Effector CD8-positive, alpha-beta T cell (primary cell): ENCODE measurements at regions not wholly inside any gene's neighbourhood (a gene's known extent, or its start where the extent isn't known, plus 50 kb on each side); places are given as distances from the start of the nearest gene placed in this dataset.
"Not testable (repeated sequence)": the region's sequence is repeated elsewhere in the genome, so short reads cannot be mapped to it uniquely, and the experiment has no call there.

Source experiments
- DNase-seq: peaks from one replicate; lab custom pipeline; 2025; lab: John Stamatoyannopoulos, UW

DNA sequence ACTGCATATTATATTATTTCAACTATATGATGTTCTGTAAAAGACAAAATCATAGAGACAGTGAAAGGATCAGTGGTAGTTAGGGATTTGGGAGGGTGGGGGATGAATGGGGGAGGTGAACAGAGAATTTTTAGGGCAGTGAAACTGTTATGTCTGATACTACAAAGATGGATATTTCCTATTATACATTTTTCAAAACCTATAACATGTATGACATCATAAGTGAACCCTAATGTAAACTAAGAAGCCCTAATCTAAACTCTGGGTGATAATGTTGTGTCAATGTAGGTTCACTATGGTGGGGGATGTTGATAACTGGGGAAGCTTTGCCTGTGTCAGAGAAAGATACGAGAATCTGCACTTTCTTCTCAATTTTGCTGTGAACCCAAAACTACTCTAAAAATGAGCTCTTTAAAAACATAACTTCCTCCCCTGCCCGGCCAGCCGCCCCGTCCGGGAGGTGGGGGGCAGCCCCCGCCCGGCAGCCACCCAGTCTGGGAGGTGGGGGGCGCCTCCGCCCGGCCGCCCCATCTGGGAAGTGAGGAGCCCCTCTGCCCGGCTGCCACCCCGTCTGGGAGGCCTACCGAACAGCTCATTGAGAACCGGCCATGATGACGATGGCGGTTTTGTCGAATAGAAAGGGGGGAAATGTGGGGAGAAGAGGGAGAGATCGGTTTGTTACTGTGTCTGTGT is 234.4 kb downstream of the RPIA start:
- no peak for DNase-seq

DNA sequence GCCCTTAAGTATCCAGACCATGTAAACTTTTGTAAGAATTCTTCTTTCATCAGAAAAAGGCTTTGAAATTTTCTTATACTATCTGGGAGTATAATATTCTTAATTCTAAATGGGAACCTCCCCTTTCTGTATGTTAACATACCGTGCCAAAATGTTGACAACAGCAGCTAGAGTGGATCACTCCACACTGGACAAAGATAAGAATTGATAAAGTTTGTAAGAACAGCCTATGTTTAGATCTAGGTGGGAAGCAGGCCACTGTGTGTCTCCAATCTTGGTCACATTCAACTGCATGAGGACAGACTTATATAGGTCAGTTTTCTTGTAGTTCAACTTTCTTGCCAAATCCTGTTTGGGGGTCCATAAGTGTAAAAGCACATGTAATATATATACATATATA is 235.7 kb downstream of the RPIA start:
- no peak for DNase-seq

DNA sequence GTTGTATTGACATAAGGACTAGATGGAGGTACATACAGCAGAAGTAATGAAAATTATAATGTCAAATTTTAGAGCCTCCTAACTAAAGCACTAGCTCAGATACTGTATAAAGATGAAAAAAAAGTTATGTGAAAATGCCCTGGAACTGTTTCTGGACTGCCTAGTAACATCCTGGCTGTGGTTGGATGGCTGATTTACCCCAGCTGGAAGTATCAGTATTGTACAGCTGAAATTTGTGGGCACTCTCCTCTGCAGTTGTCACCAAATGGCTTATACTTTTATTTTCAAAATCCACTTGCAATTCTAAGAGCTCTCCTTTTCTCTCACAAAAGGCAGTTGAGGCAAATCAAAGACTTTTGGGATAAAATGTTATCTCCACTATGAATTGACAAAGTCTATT is 239.2 kb downstream of the RPIA start:
- no peak for DNase-seq

DNA sequence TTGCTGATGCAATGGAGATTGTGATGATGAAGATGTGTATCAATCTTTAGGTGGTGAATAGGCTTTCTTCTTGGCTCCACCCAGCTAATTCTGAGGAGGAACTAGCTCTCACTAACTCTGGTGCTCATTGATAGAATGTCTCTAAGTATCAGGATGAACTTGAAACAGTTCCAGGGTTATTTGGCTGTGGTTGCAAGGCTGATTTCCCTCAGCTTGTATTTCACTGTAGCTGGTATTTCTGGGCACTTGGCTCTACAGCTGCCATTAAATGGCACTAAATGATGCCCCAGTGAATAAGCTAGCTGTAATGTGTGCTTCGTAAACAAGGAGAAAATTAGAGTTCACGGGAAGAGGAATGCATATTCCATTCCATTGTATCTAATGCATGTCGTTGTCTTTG is 241.2 kb downstream of the RPIA start:
- no peak for DNase-seq

DNA sequence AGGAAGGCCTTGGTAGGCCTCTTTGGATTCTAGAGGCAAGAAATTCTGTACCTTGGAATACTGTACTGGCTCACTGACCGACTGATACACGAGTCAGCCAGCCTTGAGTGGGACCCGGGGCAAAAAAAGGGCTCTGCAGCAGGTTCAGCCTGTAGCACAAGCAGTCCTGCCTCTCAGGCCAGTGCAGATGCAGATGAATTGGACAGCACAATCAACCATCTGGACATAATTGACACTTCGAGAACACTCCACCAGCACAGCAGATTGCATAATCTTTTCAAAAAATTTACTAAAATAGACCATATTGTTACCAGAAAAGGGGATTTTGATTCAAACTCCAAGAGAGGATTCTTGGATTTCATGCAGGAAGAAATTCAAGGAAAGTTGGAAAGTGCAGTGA is 241.6 kb downstream of the RPIA start:
- no peak for DNase-seq

DNA sequence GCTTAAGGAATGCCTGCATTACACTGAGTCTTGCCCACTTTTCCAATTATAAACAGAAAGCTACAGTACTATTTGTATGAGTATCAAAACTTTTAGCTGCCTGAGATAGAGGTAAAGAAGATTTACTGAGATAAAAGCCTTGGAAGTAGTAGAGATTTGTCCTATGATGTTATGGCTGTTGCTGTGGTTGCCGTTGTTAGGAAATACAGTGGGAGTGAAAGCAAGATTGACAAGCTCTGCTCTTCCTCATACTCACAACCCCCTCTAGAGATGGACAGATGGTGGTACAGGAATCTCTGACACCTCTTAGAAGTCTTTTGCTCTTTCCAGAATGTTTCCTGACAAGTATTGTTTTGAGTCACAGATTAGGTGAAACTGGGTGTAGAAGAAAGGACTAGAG is 242.5 kb downstream of the RPIA start:
- DNase-seq = no peak

DNA sequence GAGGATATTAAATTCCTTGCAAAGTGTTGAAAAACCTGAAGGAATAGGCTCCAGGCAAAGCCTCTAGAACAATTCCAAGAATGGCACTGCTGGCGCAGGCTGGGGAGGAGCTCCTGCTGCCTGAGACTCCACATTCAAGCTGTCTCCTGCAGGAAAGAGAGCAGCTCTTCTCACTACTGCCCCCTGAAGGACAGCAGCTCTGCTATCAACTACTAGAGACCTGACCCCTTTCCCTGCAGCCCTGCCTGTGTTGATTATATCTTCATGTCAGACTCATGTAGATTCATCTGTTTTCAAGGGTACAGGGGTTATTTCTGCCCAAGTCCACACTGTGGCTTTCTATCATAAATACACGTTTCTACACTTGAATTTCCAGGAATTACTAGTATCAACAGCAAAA is 249.7 kb downstream of the RPIA start:
- not testable (repeated sequence) for DNase-seq

DNA sequence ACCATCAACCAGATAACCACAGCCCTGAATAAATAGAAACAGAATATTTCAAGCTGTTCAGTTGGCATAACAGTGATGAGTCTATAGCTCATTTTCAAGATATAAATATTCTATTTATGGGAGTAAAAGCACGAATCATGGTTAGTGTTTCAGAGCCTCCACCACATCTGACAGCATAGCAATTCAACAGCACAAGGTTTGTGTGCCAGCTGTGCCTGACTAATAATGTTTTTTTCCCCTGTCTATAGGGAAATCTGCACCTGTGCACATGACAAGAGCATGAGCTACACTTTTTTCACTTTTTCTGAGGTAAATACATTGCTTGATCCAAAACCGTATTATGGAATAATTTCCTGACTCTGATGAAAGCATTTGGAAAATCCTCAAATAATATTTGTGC is 251.3 kb downstream of the RPIA start:
- no peak for DNase-seq

DNA sequence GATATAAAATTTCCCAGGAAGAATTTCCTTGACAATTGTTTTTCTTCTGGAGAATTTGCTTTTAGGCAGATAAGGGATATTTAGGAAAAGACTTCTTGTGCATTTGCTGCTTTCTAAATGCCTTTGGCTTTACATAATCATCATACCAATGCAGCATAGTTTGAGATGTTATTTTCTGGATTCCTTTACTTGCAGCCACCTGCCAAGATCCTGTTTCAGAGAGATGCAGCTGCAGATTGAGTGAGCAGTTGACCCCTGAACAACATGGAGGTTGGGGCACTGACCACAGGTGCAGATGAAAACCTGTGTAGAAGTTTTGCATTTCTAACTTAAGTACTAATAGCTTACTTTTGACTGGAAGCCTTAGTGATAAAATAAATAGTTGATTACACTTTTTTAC is 257.9 kb downstream of the RPIA start:
- DNase-seq = no peak

DNA sequence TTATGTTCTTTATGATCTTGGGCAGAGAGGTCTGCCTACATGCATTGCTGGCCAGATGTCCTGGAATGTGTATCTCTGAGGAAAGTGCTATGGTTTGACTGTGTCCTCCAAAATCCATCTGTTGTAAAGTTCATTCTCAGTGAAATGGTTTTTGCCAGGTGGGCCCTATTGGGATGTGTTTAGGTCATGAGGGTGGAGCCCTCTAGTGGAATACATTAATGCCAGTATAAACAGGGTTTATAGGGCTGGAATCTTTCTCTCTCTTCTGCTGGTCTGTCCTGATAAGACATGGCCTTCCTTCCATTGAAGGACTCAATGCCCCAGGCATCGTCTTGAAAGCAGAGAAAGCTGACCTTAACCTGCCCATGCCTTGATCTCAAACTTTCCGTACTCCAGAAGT is 258.5 kb downstream of the RPIA start:
- DNase-seq = no peak

DNA sequence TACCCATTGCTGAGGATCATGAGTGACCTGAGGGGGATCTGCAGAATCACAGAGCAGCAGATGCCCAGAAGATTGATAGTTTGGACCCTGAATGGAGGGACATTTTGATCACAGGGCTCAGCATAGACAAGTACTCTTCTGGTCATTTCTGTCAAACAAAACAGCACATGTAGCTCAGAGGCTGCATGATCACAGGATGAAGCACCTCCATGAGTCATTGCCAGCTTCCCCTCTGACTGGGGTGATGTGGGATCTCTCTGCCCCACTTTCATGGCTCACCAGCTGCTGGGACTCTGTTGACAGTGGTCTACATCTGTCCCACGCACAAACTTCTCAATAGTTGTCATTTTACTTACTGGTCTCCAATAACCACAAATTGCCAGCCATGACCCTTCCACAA is 264.1 kb downstream of the RPIA start:
- DNase-seq = no peak

DNA sequence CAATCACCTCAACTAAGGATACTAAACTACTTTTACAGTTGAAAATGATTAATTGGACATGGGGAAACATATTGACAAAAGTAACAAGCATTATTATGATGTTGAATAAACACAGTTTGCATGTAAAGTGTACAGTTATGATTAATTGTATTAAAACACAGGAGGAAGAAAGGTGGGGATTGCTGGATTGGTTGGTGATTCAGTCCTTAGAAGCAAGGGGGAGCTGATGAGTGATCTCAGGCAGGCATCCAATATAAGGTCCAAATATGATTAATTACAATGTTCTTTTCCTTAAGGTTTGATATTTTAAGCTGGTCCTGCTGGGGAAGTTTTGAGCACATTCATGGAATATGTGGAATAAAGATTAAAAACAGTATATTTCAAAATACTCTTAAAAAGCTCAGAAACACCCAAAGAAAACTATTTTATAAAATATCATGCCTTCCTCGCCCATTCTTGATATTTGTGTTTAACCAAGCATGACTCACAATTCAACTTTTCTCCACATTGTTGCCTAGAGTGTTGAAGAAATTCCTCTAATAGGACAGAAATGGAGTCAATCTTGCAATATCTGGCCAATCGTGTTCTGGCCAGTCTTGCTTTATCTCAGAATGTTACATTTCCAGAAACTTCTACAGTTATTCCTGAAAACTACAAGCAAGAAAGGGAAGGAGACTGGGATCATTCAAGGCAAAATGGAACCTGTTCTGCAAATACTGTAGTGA is 268.2 kb downstream of the RPIA start:
- DNase-seq = no peak

DNA sequence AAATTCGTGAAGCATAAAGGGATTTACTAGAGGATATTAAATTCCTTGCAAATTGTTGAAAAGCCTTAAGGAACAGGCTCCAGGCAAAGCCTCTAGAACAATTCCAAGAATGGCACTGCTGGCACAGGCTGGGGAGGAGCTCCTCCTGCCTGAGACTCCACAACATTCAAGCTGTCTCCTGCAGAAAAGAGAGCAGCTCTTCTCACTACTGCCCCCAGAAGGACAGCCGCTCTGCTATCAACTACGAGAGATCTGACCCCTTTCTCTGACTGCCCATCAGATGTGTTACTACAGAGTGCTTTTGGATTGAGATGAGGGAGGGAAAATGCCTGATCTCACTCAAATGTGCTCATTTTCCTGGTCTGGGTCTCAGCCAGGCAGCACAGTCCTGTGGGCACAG is 269.9 kb downstream of the RPIA start:
- DNase-seq = not testable (repeated sequence)

DNA sequence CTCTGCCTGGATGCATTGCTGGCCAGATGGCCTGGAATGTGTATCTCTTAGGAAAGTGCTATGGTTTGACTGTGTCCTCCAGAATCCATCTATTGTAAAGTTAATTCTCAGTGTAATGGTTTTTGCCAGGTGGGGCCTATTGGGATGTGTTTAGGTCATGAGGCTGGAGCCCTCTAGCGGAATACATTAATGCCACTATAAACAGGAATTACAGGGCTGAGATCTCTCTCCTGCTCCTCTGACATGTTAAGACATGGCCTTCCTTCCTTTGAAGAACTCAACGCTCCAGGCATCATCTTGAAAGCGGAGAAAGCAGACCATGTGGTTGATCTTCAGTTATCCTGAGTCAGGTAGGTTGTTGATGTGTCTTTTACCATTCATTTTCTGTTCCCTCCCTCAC is 276.4 kb downstream of the RPIA start:
- DNase-seq = no peak

DNA sequence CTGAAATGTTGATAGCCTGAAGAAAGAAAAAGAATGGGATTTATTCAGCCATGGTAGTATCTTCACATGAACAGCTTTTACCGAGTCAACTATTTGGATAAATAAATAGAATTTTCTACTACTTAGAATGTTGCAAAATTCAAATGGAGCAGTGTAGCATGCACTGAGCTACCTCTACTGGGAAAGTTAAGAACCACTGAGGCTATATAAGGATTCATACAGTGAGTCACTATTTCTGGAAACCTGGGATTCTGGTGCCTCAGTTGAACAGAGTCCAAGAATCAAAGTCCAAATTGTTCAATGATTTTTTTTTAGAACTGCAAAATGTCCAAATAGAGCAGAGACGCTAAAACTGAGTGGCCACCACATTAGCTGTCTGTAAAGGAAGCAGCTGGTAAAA is 286.5 kb downstream of the RPIA start:
- not testable (repeated sequence) for DNase-seq

DNA sequence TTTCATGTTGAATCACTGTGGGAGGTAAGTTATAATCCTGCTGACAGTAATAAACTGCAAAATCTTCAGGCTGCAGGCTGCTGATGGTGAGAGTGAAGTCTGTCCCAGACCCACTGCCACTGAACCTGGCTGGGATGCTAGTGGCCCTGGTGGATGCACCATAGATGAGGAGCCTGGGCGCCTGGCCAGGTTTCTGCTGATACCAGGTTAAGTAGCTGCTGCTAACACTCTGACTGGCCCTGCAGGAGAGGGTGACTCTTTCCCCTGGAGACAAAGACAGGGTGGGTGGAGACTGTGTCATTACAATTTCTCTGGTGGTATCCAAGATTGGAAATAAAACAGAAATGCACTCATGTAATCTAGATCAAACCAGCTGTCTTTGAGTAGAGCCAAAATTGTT is 287.0 kb downstream of the RPIA start:
- not testable (repeated sequence) for DNase-seq

DNA sequence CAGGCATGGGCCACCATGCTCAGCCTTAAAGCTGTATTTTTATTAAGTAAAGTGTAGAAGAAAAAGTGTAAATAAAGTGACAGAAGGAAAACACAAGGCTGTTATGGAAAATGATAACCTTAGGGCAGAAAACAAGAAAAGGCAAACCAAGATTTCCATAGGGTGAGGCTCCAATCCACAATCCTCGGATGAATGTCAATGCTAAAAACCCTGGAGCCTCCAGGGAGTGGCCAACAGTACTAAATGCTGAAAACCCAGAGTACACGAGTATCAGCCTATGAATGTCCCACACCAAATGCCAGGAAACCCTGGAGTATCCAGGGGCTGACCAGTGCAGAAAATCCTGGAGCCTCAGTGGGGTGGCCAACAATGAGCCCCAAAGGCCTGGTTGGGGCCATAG is 292.6 kb downstream of the RPIA start:
- DNase-seq = not testable (repeated sequence)

DNA sequence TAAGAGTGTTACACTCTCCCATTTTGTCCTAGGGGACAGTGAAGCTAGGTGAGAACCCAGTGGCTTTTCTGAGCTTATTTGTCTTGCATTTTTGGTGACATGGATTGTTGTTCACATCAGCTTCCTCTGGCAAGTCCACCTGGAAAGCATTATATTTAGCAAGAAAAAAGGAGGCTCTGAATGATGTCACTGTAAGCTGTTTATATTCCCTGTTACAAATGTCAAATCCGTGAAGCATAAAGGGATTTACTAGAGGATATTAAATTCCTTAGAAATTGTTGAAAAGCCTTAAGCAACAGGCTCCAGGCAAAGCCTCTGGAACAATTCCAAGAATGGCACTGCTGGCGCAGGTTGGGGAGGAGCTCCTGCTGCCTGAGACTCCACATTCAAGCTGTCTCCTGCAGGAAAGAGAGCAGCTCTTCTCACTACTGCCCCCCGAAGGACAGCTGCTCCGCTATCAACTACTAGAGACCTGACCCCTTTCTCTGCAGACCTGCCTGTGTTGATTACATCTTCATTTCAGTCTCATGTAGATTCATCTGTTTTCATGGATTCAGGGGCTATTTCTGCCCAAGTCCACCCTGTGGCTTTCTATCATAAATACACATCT is 295.4 kb downstream of the RPIA start:
- not testable (repeated sequence) for DNase-seq

DNA sequence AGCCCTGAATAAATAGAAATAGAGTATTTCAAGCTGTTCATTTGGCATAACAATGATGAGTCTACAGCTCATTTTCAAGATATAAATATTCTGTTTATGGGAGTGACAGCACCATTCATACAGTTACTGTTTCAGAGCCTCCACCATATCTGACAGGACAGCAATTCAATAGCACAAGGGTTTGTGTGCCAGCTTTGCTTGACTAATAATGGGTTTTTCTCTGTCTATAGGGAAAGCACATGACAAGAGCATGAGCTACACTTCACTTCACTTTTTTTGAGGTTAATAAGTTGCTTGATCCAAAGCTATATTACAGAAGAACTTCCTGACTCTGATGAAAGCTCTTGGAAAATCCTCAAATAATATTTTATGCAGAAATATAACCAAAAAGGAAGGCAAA is 297.1 kb downstream of the RPIA start:
- DNase-seq = not testable (repeated sequence)

DNA sequence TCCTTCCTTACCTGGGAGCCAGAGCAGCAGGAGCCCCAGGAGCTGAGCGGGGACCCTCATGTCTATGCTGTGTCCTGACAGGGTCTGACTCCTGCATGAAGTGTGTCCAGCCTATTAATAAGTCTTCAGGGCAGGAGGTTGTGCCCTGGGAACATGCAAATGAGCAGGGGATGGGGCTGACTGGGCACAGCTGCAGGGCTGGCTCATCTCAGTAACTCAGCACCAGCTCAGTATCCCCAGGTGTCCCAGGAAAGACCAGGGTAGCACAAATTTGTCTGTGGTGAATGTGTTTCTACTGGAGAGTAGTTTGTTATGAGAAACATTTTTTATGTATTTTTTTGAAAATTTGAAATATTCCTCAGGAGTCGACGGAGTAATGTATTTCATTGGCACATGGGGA is 301.3 kb downstream of the RPIA start:
- not testable (repeated sequence) for DNase-seq

DNA sequence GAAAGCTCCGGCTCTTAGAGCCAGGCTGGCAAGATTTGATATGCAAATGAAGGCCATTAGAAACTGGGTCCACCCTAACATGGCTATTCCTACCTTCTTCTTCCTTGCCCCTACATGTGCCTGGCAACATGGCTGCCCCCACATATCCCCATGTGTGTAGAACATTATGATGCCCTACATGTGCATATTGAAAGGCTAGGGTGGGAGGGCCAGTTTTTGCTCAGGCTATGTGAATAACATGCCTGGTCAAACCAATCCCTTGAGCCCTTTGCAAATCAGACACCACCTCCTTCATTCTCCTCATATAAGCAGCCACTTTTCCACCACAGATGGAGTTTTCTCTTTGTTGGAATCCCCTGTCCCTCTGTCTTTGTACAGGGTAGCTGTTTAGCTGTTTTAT is 303.4 kb downstream of the RPIA start:
- DNase-seq = not testable (repeated sequence)

DNA sequence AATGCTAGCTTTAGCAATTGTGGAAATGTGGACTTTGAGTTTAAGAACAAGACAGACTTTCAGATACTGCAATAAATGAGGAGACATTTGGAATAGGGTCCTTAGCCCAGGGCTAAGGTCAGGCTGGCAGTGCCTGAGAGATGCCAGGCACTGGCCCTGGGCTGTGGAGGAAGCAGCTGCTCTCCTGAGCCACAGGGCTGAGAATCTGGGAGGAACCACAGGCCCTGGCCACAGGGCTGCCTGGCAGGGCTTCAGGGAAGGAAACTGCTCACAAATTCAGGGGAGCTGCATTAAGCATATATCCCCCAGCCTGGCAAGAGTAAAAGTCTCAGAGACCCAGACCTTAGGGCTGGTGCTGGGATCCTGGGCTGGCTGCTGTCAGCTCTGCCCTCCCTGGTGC is 305.1 kb downstream of the RPIA start:
- not testable (repeated sequence) for DNase-seq

DNA sequence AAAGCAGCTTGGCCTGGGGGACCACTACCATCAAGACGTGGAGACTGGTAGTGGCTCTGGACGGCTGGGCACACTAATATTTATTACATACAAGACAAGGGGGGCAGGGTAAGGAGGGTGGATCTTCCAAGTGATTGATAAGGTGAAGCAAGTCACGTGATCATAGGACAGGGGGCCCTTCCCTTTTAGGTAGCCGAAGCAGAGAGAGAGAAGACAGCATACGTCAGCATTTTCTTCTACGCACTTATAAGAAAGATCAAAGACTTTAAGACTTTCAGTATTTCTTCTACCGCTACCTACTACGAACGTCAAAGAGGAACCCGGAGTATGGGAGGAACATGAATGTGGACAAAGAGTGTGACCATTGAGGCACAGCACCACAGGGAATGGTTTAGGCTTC is 307.9 kb downstream of the RPIA start:
- no peak for DNase-seq
